ENCODE measurements at regions not wholly inside any gene's neighbourhood (a gene's known extent, or its start where the extent isn't known, plus 50 kb on each side); places are given as distances from the start of the nearest gene placed in this dataset.

- no peak overlapping the region for H2AFZ ChIP-seq (ENCODE audit: low read length)
Observed at GRCh38 chr7:42833411-42833810, 78.5 kb downstream of the C7orf25 start.

More at GRCh38 chr7:42833411-42833810, 78.5 kb downstream of the C7orf25 start:
- Histone ChIP-seq H3K4me3 (ENCODE audit: extremely low read depth in 1 of 4, insufficient read depth in 2 of 4, low read depth in 3 of 4, low read length in 4 of 4) (no peak overlapping the region), H3K27ac (ENCODE audit: low read depth, low read length) (no peak overlapping the region), H2BK15ac (ENCODE audit: low read length) (no peak overlapping the region), H2AK5ac (ENCODE audit: low read depth, low read length) (no peak overlapping the region), H3K14ac (ENCODE audit: insufficient read length) (no peak overlapping the region), H3K23ac (ENCODE audit: insufficient read length) (no peak overlapping the region), H3K4ac (replicated peaks; ENCODE audit: insufficient read length, low read depth, low read length) (no peak overlapping the region), H3K9me3 (ENCODE audit: insufficient read depth in 2 of 2, low read depth in 1 of 2, low read length in 1 of 2) (no peaks in the 10 kb centered on the region; a peak in 1 of 4 replicates), H2BK20ac (ENCODE audit: low read length) (0 out of 2 replicates have a peak overlapping the region, but pooled peaks have one; percentile 25), H3K4me2 (ENCODE audit: insufficient read depth in 1 of 2, low read depth in 2 of 2, low read length in 2 of 2) (no peak overlapping the region), H3K9ac (replicated peaks in 1 of 4; ENCODE audit: extremely low read depth in 1 of 4, low read depth in 3 of 4, low read length in 3 of 4) (no peak overlapping the region), H2BK120ac (replicated peaks; ENCODE audit: low read depth, low read length) (no peak overlapping the region), H3K79me2 (ENCODE audit: control insufficient read depth in 1 of 2, insufficient read depth in 2 of 2, low read length in 2 of 2) (no peaks in the 10 kb centered on the region), H2BK12ac (ENCODE audit: low read depth, low read length) (no peak overlapping the region), H3K79me1 (ENCODE audit: low read depth, low read length) (no peaks in the 10 kb centered on the region), H3K56ac (replicated peaks; ENCODE audit: insufficient read length, low read depth, low read length) (no peak overlapping the region), H4K5ac (ENCODE audit: insufficient read length, low read depth, low read length) (no peak overlapping the region), H4K8ac (ENCODE audit: extremely low read depth, insufficient read depth, low read length) (no peak overlapping the region), H3K18ac (ENCODE audit: extremely low read depth, low read length) (no peak overlapping the region), H3K23me2 (ENCODE audit: low read depth, low read length) (no peaks in the 10 kb centered on the region), H4K20me1 (replicated peaks in 1 of 2; ENCODE audit: control insufficient read depth in 1 of 2, insufficient read depth in 2 of 2, low read length in 2 of 2) (no peaks in the 10 kb centered on the region), H2BK5ac (ENCODE audit: low read depth, low read length) (no peak overlapping the region), H4K91ac (replicated peaks; ENCODE audit: insufficient read length, low read length) (no peak overlapping the region), H3K27me3 (replicated peaks in 1 of 4; ENCODE audit: control insufficient read depth in 3 of 4, extremely low read depth in 1 of 4, insufficient read depth in 3 of 4, low read length in 3 of 4) (no peaks in the 10 kb centered on the region), H3K36me3 (ENCODE audit: control insufficient read depth in 2 of 4, insufficient read depth in 4 of 4, low read length in 3 of 4) (no peaks in the 10 kb centered on the region), H3K4me1 (replicated peaks in 1 of 4; ENCODE audit: control insufficient read depth in 3 of 4, insufficient read depth in 4 of 4, low read length in 3 of 4) (no peaks in the 10 kb centered on the region)
- FAIRE-seq = no peak
- DNase-seq (ENCODE audit: low read depth in 1 of 2, low spot score in 2 of 2) = no peak
- WGBS, 2 experiments (ENCODE audit: extremely low coverage in 1 of 2, insufficient coverage in 1 of 2, insufficient read length in 1 of 2, insufficient replicate concordance in 2 of 2, low coverage in 1 of 2, low lambda C conversion rate in 2 of 2, missing lambda C conversion rate in 1 of 2) = 84% methylated on average over 4 of the region's 4 CpGs; no CpG with 5 or more reads in 1 of the 2 experiments
- POLR2A ChIA-PET (ENCODE audit: partially characterized antibody) = no interaction called here
- CTCF ChIA-PET (ENCODE audit: partially characterized antibody) = interaction anchor here (0.6 to 1.0 kb wide), 2 partner anchors 87 to 601 kb away, joined by 3 to 4 read pairs; no protein-coding TSS in a partner anchor
- TF ChIP-seq RBBP5 (IDR thresholded peaks at IDR 0.05; ENCODE audit: borderline replicate concordance, low read depth, low read length) (no peak), SIN3A (conservative IDR thresholded peaks at IDR 0.05 in 1 of 2, IDR thresholded peaks at IDR 0.05 in 1 of 2; ENCODE audit: low read depth in 1 of 2, low read length in 2 of 2) (no peak), POLR2AphosphoS5 (IDR thresholded peaks at IDR 0.05; ENCODE audit: low read depth, low read length) (no peak), TEAD4 (IDR thresholded peaks at IDR 0.05; ENCODE audit: low read depth, low read length) (no peak), ATF3 (IDR thresholded peaks at IDR 0.05; ENCODE audit: insufficient read depth, low read depth, low read length) (no peak), HDAC6 (IDR thresholded peaks at IDR 0.05; ENCODE audit: low read depth, low read length) (no peak), RAD21 (IDR thresholded peaks at IDR 0.05 in 1 of 2, conservative IDR thresholded peaks at IDR 0.05 in 1 of 2; ENCODE audit: low read depth in 2 of 2, low read length in 2 of 2) (no peak), KDM1A (IDR thresholded peaks at IDR 0.05; ENCODE audit: borderline replicate concordance, low read length) (no peak), SP4 (IDR thresholded peaks at IDR 0.05; ENCODE audit: low read length) (no peak), SIRT6 (IDR thresholded peaks at IDR 0.05; ENCODE audit: low read length) (no peak), TCF12 (IDR thresholded peaks at IDR 0.05; ENCODE audit: low read depth, low read length) (no peak)

Data from H1 (cell line).